ENCODE measurements at regions not wholly inside any gene's neighbourhood (a gene's known extent, or its start where the extent isn't known, plus 50 kb on each side); places are given as distances from the start of the nearest gene placed in this dataset.

DNA sequence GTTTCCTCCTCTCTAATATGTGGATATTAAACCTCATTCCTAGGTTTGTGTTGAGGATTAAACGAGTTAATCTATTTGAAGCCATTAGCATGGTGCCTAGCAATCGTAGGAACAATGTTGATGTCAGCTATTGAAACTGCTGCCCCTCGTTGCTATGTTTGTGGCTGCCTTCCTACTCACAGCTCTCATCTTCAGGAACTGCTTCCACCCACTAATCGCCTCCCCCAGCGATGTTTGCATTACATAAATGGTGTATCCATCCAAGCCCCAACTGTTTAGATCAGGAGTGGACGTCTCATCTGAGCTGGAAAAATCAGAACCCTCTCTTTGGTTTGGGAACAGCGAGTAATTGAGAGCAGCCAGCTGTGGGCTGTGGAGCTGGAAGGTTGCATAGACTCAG lies 416.6 kb downstream of the ARHGEF28 start:
- TF ChIP-seq BACH1 (IDR thresholded peaks at IDR 0.05; ENCODE audit: low read length): no peak
- TF ChIP-seq POLR2A (IDR thresholded peaks at IDR 0.05; ENCODE audit: control extremely low read depth in 1 of 2, low read depth in 2 of 2, low read length in 2 of 2): no peak
- no peak for TF ChIP-seq TEAD4 (IDR thresholded peaks at IDR 0.05; ENCODE audit: low read depth, low read length)
- TF ChIP-seq, protein P1, sequence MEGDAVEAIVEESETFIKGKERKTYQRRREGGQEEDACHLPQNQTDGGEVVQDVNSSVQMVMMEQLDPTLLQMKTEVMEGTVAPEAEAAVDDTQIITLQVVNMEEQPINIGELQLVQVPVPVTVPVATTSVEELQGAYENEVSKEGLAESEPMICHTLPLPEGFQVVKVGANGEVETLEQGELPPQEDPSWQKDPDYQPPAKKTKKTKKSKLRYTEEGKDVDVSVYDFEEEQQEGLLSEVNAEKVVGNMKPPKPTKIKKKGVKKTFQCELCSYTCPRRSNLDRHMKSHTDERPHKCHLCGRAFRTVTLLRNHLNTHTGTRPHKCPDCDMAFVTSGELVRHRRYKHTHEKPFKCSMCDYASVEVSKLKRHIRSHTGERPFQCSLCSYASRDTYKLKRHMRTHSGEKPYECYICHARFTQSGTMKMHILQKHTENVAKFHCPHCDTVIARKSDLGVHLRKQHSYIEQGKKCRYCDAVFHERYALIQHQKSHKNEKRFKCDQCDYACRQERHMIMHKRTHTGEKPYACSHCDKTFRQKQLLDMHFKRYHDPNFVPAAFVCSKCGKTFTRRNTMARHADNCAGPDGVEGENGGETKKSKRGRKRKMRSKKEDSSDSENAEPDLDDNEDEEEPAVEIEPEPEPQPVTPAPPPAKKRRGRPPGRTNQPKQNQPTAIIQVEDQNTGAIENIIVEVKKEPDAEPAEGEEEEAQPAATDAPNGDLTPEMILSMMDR (IDR thresholded peaks at IDR 0.05; ENCODE audit: control extremely low read depth in 1 of 3, insufficient read depth in 1 of 3, low read depth in 1 of 3, low read length in 3 of 3): no peak
- TF ChIP-seq TAF7 (optimal IDR thresholded peaks at IDR 0.05; ENCODE audit: borderline replicate concordance, low read depth, low read length): no peak
